Amygdala (tissue), 56 donors: ENCODE measurements at regions not wholly inside any gene's neighbourhood (a gene's known extent, or its start where the extent isn't known, plus 50 kb on each side); places are given as distances from the start of the nearest gene placed in this dataset.

ENCODE experiments used
- DNase-seq, 56 donors: peaks; one replicate each; lab custom pipeline; 2025; lab: John Stamatoyannopoulos, UW

DNA sequence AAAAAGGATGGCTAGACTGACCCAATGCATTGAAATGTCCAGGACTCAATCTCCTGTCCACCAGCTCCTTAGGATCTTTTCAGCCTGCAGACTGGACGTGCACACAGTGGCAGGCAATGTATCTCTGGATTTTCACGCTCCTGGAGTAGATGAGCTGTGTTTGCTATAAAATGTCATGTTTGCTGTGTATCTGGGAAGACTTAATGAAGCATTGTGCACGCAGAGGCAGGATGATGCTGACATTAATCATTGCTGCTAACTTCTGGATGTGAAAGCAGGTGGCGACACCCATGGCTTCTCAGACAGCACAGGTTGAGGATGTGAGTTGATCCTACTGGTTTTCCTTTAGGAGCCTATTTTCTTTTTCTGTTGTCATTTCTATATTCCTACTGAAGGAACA is 133.1 kb upstream of the PCSK2 start:
- DNase-seq, result peak in 1 of 56 donors; percentile 10

- DNase-seq, result no peak
Observed at GRCh38 chr20:17097603-17098002, 129.2 kb upstream of the PCSK2 start.

GRCh38 chr20:17100506-17100905 is 126.3 kb upstream of the PCSK2 start:
- DNase-seq, result no peak

- no peak for DNase-seq
Observed at GRCh38 chr20:17107127-17107526, 119.7 kb upstream of the PCSK2 start.

DNA sequence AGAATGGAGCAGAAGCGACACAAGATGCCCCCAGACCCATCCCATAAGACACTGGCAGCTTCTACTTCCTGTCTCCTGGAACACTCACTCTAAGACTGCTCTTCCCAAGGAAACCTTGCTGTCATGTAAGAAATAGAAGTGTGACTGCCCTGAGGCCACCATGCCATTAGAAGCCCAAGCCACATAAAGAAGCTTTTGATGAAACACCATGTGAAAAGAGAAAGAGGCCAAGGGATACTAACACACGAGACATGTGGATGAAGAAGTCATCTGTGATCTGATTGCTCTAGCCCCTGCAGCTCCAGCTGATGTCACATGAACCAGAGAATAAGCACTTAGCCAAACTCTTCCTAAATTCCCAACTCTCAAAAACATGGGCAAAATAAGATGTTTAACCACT is 117.9 kb upstream of the PCSK2 start:
- no peak for DNase-seq

- no peak for DNase-seq
Observed at GRCh38 chr20:17109307-17109706, 117.5 kb upstream of the PCSK2 start.

- no peak for DNase-seq
Observed at GRCh38 chr20:17128206-17128605, 98.6 kb upstream of the PCSK2 start.

DNA sequence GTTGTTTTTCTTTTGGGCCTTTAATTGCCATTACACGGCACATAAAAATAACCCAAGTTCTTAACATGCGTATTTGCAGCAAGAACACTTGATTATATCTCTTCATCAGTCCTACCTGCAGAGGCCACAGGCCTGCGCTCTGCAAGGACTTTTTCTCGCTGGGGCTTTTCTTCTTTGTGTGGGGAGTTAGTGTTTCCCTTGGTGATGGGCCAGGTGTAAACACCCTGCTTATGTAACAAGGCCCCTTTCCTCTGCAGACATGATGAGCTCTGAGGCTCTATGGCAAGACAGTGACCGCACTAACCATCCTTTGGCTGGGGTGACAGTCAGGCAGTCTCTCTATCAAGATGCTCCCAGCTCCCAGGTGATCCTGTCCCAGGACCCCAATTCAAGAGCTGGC is 97.8 kb upstream of the PCSK2 start:
- DNase-seq, result no peak

DNA sequence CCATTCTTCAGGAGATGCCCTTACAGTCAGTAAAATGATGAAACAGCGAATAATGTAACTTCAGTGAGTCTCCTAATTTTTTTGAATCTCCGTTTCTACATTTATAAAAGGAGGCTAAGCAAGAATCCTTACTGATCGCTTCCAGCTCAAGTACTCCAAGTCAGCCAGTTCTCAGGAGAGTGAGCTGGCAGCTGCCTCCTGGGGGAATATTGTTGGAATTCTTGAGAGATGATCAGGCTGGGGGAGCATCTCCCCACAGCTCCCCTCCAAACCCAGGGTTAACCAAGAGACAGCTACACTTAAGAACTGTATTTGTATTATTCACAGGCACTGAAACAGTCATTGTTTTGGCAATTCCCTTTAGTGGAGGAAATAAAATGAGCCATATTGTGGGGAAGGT is 89.1 kb upstream of the PCSK2 start:
- no peak for DNase-seq

- peak in 15 of 56 donors; percentile 2 to 45 (median 10) for DNase-seq
Observed at GRCh38 chr20:17138237-17138636, 88.6 kb upstream of the PCSK2 start.

- DNase-seq, result no peak
Observed at GRCh38 chr20:17140894-17141293, 85.9 kb upstream of the PCSK2 start.

- no peak for DNase-seq
Observed at GRCh38 chr20:17141568-17141967, 85.3 kb upstream of the PCSK2 start.

- DNase-seq, result no peak
Observed at GRCh38 chr20:17142666-17143065, 84.2 kb upstream of the PCSK2 start.

DNA sequence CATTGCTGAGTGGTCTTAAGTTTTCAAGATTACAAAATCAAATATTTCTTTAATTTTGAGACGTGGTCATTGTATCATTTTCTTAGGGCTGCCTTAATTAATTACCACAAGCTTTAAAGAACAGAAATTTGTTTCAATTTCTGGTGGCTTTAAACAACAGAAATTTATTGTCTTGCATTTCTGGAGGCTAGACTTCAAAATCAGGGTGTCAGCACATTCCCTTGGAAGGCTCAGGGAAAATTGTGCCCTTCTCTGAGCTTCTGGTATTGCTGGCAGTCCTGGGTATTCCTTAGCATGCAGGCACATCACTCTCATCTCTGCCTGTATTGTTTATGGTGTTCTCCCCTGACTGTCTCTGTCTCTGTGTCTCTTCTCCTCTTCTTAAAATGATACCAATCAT is 76.0 kb upstream of the PCSK2 start:
- DNase-seq, result no peak

- no peak for DNase-seq
Observed at GRCh38 chr20:17155401-17155800, 71.4 kb upstream of the PCSK2 start.

GRCh38 chr20:17158701-17159100 is 68.1 kb upstream of the PCSK2 start:
- DNase-seq, result no peak

- DNase-seq, result no peak
Observed at GRCh38 chr20:17161673-17162481, 65.0 kb upstream of the PCSK2 start.

DNA sequence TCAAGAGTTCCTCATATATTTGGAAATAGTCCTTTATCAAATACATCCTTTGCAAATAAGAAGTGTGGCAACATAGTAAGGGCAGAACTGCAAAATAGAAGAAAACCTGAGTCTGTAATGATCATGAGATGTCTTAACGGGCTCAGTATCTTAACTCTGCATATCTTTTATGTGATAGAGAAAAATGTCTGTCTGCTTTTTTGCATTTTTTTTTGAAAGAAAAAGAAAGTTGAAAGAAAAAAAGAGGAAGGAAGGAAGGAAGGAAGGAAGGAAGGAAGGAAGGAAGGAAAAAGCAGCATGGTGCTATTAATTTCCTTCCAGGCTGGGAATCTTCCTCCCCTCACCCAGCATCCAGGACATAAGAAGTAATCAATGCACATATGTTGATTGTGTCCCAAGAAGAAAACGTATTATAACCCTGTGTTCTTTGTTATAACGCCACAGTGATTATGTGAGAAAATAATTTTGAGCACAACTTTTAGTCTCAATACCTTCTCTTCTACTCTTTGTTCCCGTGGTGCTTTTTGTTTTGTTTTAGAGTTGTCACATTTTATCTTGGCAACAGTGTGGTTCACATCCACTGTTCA is 58.7 kb upstream of the PCSK2 start:
- DNase-seq, result no peak

DNA sequence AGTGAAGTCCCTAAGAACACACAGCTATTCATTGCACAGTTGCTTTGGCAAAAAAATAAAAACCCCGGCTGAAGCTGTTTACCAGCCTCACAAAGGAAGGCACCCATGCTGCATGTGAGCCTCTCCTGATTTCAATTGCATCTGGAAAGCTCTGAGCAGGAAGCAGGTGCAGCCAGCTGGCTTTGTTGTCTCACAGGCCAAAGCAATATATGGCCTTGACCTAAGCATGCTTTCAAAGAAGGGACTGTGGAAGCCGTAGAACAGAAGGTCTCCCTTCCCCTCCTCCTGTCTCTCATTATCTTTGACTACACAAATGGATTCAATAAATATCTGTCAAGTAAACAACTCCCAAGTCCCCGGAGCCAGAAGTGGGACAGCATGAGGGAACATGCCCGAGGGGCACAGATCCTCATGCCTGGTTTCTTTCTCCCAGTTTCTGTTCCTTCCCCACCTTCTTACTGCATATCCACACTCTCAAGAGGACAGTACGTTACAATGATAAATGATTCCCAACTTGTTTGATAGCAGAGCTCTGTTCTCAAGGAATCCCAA is 57.2 kb upstream of the PCSK2 start:
- DNase-seq, result peak in 4 of 56 donors; percentile 4 to 10 (median 6)

DNA sequence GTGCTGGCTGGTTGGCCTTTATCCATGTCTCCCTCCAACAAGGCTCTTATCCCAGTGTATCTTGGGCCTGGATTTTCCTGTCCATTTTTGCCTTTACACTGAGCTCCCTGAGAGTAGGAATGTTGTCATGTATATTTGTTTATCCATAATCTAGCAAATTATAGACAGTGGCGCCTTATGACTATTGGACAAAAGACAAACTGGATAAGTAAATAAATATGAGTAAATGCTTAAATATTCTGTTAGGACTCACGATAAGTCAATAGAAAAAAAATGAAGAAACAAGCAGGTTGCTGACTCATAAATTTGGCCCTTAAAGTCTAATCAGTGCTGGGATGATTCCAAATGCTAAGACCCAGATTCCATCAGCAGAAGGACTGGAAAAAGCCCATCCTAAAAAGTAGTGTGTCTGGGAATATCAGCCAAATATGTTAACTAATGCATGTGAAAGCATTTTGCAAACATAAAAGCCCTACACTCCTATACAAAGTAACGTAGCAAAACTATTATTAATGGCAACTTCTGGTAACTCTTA is 55.0 kb upstream of the PCSK2 start:
- DNase-seq, result no peak

GRCh38 chr20:17172836-17173516 is 53.9 kb upstream of the PCSK2 start:
- no peak for DNase-seq
